DMS 273 (cell line): ENCODE measurements at regions not wholly inside any gene's neighbourhood (a gene's known extent, or its start where the extent isn't known, plus 50 kb on each side); places are given as distances from the start of the nearest gene placed in this dataset.

ENCODE experiments used
- DNase-seq: peaks from one replicate; lab custom pipeline; 2025; ENCODE audit not compliant: unreplicated experiment; lab: John Stamatoyannopoulos, UW

DNA sequence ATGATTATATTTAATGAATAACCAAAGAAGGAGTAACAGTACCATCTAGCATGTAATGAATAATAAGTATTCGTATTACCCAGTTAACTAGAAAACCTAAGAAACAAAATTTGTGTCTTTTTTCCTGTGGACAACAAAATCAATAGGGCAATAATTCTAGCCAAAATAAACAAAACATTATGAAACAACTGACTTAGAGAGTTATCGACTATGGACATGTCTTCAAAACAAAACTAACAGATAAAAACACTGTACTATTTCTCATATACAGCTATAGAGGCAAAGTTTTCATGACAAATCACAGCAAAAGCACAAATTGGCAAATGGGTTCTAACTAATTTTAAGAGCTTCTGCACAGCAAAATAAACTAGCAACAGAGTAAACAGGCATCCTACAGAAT lies 224.1 kb downstream of the ALX1 start:
- DNase-seq, result no peak

DNA sequence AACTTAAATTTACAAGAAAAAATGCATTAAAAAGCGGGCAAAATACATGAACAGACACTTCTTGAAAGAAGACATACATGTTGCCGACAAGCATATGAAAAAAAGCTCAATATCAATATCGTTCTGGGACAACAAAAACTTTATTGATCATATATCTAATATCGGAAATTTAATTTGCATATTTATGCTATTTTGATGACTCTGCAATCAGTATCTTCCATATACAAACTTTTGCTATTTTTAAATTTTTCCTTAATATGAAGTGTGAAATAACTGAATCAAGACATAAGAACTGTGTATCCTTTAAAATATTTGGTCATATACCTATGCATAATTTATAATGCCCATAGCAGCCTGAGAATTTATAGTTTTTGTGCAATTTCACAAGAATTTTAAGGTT lies 224.6 kb downstream of the ALX1 start:
- no peak for DNase-seq

DNA sequence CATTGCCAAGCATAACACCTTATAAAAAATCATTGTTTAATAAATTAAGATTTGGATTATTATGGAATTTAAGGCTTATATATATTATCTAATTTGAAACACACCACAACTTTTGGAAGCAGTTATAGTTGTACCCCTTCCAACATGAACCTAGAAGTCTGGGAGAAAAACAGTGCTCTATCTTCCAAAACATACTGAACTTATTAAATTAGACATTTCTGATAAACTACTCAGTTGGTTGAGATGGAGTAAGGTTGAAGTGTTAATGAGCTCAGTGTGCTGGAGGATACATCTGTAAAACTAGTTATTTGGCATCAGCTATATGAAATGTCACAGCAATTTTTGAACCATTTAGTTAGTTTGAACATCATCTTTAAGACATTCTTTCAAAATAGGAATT lies 227.4 kb downstream of the ALX1 start:
- DNase-seq, result no peak

DNA sequence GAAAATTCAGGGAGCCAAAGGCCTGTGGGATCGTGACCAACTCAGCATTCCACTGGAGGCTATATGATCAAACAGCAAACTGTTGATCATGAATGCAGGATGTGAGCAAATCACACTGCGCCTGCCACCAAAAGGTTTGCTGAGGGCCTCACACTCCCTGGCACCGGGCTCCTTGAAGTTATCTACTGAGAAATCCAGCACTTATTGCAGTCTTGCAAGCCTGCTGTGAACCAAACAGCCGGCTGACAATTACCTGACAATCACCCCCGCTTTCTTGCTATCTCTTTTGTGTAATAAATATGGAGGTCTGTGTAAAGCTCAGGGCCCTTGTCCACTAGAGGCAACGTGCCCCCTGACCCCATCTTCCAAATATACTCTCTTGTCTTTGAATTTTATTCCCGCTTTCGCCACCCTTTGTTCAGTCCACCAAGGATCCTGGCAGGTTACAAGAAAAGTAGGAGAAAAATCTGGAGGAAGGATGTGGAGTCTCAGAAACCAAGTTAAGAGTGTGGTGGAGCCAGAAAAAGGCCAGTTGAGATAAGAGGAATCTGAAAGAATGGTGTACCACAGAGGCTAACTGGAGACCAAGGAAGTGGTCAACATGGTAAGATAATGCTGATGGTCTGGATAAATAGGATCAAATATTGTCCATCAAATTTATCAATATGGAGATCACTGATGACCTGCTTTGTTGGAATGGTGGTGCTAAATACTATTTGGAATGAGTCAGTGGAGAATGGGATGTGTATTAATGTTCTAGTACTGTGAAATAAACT lies 229.2 kb downstream of the ALX1 start:
- DNase-seq, result no peak

DNA sequence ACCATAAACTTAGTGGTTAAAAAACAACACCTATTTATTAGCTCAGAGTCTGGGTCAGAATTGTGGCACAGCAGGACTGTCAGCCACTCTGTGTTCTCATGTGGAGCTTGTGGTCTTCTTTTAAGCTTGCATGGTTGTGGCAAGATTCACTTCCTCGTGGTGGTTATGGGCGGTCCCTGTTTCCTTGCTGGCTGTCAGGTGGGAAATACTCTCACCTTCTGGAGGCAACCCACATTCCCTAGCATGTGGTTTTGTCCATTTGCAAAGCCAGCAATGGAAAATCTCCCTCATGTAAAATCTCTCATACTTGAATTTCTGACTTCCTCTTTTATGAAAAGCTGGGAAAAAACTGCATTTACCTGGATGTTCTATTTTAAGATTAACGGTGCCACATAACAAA lies 229.8 kb downstream of the ALX1 start:
- no peak for DNase-seq

DNA sequence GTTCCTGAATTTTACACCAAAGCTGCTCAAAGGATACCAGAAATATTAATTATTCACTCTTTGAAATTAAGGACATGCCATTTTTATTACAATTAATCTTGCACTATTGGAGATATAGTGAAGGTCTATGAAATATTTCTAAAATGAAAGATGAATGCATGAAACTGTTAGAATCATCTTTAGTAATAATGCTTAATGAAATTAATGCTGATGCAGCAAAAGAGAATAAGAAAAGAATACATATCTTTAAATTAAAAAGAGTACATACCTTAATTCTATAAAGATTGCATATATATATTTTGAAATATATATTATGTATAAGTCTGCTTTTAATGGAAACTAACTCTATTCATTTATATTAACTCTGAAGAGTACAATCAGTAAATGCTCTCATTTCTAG lies 236.0 kb downstream of the ALX1 start:
- no peak for DNase-seq

DNA sequence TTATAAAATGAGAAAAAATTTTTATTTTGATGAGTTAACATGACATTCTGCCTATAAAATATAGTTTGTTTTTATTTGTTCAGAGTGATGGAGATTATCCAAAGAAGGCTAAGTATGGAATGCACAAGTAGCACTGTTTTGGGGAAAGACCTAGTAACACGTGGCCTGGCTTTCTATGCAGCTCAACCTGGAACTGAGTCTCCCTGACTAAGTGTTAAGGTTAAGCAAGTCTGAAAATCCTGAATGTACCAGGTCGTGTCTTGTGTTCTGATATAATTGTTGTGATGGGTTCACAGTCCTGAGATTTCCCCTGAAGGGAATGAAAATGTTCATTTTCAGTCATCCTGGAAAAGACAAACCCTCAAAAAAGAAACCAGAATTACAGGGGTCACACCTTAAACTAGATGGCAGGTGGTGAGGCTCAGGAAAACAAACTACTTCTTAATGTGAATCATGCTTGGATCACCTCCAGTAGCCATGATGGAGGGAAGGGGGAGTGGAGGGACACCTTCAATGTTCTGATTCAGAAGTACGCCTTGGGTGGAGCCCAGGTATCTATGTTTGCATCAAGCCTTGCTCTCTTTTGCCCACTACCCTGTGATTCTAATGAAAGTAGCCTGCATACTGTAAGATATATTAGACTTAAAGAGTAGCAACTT lies 236.8 kb downstream of the ALX1 start:
- peak; percentile 23 for DNase-seq

DNA sequence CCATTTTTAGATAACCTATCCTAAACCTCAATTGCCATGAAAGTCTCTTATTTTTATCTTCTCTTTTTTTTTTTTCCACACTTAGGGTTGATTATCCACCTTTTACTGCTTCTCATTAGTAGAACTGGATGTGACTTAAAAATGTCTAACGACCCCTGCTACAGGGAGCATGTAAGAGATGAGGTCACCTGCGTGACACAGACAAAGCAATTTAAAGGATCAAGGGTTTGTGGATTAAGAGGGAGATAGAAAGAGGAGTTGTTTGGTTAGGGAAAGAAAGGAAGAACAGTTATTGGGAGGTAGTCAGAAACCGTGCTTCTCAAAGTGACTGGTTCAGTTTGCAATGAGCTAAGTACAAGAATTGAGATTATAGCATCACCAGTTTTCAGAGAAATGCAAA lies 239.1 kb downstream of the ALX1 start:
- no peak for DNase-seq

DNA sequence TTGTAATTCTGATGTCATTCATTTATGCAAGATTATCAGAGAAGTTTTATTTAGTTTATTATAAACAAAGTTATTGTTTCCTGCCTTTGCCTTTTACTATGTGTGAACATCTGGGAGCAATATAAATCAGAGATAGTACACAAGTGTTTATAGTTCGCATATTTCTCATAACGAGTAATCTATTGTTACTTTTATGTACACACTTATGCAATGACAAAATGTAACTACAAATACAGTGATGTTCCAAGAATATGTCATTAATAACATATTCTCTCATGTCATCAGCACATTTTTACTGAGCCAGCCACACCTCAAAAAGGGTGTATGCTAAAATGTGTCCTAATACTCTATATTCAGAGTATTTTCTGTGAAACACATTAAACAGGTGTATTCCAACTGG lies 243.2 kb downstream of the ALX1 start:
- no peak for DNase-seq

DNA sequence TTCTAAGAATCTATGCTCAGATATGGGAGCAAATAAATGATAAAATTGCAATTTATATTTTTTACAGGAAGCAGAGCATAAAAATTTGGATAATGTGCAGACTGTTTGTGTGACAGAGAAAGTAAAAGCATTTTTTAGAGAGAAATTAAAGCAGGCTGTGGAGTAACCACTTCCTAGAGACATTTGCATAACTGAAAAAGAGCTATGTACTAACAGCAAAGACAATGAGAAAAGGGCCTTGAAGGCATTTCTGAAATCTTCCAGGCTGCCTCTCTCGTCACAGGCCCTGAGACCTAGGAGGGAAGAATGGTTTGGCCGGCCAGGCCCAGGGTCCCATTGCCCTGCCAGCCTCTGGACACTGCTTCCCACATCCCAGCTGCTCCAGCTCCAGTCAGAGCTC lies 247.2 kb downstream of the ALX1 start:
- DNase-seq, result no peak

DNA sequence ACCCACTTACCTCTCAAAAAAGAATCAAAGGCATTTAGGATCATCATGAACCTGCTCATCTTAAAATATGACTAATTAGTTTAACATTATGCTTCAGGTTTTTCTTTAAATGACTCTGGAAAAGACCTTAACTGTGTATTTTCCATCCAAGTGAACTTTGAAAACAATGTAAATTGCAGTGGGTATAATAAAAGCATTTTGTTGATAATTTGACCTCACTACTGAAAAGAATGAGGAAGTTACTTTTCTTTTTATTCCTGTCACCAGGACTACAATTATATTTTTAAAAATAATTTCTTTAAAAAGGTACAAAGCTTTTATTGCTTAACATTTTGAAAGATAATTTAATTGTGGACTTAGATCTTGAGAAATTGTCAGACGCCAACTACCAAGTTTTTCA lies 249.9 kb downstream of the ALX1 start:
- DNase-seq, result no peak

DNA sequence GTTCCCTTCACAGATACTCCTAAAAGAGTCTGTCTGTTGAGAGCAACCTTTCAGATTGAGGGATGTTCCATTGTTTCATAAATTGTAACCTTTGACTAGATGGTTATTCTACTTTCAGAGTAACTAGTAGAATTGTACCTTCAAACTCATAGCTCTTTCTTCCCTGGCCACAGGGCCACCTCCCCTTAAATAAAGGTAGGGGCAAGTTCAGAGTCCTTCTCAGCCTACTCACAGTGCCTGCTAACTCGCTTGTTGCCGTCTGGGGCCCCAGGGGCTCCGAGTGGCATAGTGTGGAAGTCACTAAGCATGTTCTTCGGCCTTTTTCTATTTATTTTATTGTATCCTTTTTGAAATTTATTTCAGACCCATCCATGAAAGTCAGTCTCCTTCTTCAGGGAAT lies 250.4 kb downstream of the ALX1 start:
- DNase-seq, result no peak

DNA sequence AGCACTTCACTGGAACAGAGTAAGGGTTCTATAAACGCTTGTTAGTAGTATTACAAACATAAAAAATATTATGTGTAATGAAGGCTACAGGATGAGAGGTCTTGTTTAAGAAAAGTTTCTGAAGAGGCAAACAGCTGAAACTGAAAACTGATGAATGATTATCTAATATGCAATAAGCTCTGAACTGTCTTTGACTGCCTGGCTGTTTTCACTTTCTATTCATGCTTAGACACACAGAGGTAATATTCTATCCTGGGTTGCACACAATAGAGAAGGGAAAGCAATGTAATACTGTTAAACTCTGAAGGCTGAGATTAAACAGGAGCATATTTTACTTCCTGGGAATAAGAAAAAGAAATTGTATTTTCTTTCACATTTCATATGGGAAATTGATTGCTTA lies 251.3 kb downstream of the ALX1 start:
- DNase-seq, result no peak

DNA sequence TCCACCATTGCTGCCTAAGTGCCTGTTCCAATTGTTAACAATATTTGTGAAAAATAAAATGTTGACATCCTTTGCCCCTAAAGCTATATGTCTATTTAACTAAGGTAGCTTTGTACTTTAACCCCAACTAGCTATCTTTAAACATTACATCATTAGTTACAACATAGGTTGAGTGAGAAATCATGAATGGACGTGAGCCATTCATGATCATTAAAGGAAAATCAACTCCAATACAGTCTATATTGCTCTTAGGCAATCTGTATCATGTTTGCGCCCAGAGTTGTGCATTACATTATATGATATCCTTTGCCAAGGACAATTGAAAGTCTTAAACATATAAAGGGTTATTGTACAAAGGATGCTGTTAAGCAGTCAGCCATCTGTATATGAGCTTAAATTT lies 269.6 kb downstream of the ALX1 start:
- DNase-seq, result no peak

DNA sequence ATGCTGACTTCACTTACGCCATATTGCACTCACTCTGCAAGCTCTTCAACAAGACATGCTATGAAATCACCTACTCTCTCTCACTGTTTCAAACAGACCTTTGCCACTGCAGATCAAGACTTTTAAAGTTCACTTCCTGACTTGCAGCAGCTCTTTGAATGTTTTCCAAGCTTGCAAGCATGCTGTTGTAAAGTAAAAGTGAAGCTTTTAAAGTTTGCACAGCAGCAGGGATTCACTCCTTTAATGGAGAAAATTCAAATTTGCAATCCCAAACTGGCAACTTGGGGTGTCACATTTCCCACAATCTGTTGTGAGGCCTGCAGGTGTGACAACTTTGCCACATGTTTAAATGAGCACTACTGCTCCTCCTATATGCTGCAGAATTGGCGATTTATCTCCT lies 270.9 kb downstream of the ALX1 start:
- DNase-seq, result peak; percentile 34

DNA sequence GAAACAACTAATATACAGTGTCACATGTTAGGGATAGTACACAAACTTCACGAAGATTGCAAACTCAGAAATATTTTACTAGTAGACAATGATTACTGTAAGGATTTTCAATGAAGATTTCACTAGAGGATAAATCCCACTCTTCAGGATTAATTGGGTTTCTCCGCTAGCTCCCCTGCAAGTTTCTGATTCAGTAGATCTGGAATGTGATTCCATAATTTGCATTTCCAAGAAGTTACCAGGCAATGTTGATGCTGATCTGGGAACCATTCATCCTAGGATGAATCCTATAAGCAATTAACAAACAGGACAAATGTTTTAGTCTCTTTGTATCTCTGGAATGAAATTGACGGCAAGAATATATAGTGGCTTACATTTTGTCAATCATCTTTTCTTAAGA lies 272.4 kb downstream of the ALX1 start:
- DNase-seq, result no peak

DNA sequence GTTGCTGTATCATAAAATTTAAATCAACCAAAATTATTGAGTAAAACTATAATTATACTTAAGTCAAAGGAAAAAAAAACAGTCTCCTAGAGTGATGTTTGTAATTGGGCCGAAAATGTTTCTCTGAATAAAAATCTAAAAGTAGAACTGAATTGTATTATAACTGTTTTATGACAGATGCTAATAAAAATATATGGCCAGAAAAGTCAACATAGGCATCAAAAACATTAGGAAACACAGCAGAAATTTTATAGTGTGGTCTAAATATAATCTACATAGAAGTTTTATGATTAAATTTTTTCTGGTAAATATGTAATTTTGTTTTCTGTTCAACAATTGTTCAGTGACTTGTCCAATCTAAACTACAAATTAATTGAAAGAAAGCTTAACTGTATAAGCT lies 277.8 kb downstream of the ALX1 start:
- no peak for DNase-seq

DNA sequence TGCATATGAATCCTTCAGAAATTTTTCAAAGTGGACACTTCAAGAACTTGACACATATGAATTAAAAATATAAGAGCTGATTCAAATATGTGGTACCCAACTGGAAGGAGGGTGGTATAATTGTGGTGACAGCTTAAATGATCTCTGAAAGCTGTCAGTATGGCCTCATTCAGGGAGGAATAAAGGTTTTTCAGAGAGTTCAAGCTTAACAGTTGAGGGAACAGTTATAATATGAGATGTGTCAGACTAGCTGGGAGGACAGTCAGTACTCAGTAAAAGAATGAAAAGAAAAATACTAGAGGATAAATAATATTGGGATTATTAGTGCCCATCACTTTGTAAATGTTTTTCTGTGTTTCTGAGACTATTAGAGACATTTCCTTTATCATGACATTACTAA lies 277.5 kb downstream of the RASSF9 start:
- no peak for DNase-seq

DNA sequence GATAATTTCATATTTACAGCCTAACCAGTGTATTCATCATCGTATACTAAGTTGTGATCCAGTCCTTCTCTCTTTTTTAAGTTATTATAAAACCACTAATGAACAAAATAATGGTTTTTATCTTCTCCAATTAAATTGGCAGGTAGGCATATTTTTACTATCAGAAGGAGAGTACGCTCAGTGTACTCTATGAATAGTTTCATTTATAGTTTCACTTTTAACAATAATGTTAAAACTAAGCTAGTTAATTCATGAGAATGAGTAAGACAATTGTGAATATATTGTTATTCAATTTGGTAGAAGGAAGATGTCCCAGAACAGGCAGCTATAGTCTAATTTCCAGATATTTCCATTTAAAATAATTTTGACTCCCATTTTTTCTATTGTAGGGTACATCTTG lies 277.1 kb downstream of the RASSF9 start:
- DNase-seq, result no peak

DNA sequence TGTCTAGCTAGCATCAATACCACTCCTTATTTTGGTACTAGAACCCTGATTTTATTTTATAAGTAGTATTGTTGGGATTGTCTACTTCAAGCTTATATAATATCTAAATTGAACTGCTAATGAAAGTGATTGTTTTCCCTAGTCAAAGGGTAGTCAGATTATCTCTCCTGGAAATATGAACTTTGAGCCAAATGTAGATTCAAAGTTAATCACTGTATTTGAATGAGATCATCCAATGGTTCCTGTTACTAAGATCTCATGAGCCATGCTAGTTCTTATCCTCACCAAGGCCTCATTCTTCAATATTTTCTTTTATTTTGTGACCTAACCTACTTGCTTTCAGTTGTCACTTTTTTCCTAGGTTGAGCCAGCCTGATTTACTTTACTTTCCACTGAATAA lies 276.7 kb downstream of the RASSF9 start:
- no peak for DNase-seq

DNA sequence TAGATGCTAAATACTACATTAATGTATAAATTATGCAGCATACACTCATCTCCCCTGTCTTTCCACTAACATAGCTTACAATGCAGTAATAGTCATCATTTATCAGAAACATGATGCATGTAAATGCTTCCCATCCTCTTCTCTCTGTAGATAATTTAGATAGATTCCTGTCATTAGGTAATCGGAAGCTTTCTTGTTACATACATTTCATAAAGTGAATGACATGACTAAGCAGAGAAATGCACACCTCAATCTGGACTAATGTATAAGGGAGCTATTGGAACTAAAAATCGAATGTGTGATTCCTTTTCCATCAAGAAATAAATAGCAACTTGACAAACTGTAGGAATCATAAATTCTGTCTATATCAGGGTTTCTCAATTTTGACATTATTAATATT lies 273.4 kb downstream of the RASSF9 start:
- DNase-seq, result no peak

DNA sequence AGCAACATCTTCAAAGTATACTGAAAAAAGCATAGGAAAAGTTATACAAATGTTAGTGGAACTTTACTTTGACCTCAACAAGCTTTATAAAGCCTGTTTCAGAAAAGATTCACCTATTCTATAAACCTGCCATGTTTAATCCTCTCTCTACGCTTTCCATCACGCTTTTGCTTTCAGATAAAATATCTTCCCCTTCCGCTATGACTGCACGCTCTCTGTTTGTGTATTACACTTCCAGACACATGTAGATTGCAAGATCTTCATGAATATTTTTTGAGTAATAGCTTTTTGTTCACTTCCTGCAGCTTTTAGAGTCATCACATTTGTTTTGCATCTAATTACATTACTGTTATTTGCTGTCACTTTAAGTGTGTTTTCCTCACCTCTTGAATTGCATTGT lies 271.4 kb downstream of the RASSF9 start:
- no peak for DNase-seq
